ENCODE measurements at regions not wholly inside any gene's neighbourhood (a gene's known extent, or its start where the extent isn't known, plus 50 kb on each side); places are given as distances from the start of the nearest gene placed in this dataset.

DNA sequence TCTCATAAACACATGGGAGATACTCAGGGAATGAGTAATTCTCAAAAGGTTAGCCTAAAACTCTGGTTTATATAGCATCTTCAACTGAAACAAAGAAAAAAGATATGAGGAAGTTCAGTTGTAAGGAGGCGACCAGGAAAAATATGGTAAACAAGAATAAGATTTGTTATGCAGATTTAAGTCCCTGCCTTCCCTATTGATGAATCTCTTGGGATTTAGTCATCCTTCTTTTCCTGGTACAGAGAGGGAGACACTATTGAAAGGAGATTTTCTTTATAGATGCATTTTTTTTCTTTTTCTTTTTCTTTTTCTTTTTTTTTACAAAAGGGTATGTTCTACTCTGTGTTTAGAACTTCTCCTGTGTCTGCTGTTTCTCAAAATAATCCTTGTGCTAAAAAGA, 557.5 kb downstream of the DNAJB9 start:
- DNase-seq (ENCODE audit: low spot score), result no peak

GRCh38 chr7:109131141-109131540, 561.5 kb downstream of the DNAJB9 start:
- no peak for DNase-seq (ENCODE audit: low spot score)

DNA sequence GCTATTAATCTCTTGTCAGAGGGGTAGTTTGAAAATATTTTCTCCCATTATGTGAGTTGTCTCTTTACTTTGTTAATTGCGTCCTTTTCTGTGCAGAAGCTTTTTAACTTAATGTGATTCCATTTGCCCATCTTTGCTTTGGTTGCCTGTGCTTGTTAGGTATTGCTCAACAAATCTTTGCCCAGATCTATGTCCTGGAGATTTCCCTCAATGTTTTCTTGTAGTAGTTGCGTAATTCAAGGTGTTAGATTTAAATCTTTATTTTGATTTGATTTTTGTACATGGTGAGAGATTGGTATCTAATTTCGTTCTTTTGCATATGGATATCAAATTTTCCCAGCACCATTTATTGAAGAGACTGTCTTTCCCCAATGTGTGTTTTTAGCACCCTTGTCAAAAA, 567.2 kb downstream of the DNAJB9 start:
- DNase-seq (ENCODE audit: low spot score), result no peak

- DNase-seq (ENCODE audit: low spot score), result no peak
These were observed 585.1 kb downstream of the DNAJB9 start for GRCh38 chr7:109154748-109155147.

GRCh38 chr7:109158246-109158645, 588.6 kb downstream of the DNAJB9 start:
- DNase-seq (ENCODE audit: low spot score), result no peak

GRCh38 chr7:109176661-109177060, 607.0 kb downstream of the DNAJB9 start:
- no peak for DNase-seq (ENCODE audit: low spot score)

DNA sequence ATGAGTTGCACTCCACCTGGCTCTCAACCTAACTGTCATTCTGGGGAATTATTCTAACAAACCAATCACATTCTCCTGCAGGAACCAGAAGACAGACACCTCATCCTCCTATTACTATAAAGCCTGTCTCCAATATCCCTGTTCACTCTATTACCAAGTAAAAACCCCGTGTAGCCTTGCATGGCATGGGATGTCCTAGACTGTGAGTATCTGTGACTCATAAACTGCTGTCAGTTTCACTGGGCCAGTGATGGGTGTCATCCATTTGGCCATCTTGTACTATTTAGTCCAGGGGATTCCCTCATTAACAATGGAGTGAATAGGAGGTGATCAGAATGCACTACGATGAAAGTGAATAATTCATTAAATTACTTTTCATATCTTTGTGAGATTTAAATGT, 608.7 kb downstream of the DNAJB9 start:
- no peak for DNase-seq (ENCODE audit: low spot score)

DNA sequence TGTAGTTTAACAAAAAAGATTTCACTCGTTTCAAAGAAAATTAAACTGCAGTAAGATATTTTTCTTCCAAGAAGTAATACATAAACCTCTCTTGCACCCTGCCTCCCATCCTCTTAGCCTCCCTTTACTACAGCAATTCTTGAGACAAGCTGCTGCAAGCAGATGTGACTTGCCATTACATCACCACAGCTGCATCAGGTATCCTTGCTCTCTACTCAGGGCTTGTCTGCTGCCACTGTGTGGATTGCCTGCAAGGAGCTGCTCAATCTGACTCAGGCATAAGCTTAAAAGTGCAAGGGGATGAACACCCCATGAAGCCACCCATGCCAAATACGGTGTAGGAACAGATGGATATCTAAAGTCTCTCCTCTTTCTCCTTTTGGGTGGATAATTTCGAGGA, 609.9 kb downstream of the DNAJB9 start:
- DNase-seq (ENCODE audit: low spot score), result no peak

GRCh38 chr7:109190766-109191398, 621.2 kb downstream of the DNAJB9 start:
- DNase-seq (ENCODE audit: low spot score), result no peak

DNA sequence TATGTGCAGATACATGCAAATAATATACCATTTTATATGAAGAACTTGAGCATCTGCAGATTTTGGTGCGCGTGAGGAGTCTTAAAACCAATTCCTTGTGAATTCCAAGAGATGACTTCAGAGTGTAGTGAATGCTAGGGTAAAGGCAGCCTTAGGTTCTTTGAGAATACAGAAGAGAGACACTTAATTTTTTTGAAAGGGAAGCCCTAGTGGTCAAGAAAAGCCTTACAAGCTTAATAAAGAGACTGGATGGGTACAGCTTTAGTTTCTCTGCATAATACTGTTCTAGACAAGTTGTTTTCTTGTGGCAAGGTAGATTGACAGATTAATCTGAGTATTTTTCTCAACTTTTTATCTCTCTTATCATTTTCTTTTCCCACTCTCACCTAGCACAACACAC, 636.5 kb downstream of the DNAJB9 start:
- no peak for DNase-seq (ENCODE audit: low spot score)

DNA sequence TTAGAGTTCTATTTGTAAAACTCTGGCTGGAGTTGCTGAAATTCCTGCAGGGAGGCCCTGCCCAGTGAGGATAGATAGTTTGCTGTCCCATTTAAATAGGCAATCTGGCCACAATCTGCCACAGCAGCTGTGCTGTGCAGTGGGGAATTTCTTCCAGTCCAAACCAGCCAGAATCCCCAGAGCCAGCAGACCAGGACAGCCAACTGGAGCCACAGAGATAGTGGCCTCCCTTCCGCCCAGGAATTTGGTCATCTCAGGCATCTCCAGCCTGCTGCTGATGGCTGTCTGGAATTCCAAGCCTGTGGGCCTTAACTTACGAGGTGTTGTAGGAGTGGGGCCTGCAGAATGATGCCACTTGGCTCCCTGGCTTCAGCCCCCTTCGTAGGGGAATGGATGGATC, 643.4 kb downstream of the DNAJB9 start:
- no peak for DNase-seq (ENCODE audit: low spot score)

DNA sequence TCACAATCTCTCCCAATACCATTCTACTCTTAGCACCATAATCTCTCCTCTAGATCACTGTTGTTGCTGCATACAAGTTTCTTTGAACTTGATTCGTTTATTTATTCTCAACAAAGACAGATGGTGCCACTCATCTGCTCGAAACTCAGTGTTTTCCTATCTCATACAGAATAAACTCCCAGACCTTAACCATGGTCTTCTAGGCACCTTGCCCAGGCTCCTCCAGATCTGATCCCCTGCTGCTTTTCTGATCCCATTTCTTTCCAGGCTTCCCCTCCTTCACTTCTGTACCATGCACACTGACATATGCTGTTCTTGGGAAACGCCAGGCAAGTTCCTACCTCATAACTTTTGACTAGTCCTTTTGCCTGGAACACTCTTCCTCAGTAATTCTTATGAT, 645.7 kb downstream of the DNAJB9 start:
- DNase-seq (ENCODE audit: low spot score), result no peak

DNA sequence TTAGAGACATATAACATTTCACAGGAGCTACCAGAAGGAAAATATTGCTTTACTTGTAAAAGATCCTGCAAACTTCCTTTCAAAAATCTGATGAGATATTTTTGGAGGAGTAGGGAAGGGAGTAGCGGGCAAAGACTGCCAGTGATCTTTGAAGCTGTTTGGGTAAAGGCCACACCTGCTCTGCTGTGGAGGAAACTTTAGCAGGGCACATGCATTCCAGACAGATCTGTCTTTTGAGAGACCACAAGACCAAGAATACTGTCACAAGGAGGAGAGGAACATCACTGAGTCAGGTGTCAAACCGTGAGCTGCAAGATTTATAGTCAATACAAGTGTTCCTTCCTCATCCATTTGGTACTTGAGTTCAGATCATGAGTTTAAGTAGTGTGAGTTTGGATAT, 654.4 kb downstream of the DNAJB9 start:
- no peak for DNase-seq (ENCODE audit: low spot score)

GRCh38 chr7:109226699-109227098, 657.0 kb downstream of the DNAJB9 start:
- DNase-seq (ENCODE audit: low spot score), result no peak

DNA sequence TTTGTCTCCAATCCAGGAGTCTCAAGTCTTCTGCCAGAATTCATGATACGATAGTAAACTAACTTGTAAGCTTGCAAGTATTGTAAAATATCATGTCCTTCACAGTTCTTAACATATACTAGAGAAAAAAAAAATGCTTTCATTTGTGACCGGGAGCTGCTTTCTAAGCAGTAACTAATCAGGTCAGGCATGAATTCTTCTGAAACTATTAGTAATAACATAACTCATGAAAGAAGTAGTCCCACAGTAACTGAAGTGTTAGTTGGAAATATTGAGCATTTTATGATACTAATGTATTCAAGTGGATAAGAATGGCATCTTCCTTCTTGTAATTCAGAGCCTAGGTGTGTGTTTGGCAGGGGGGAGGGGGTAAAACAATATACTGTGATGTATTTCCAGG, 665.6 kb downstream of the DNAJB9 start:
- DNase-seq (ENCODE audit: low spot score), result no peak

- no peak for DNase-seq (ENCODE audit: low spot score)
These were observed 676.8 kb downstream of the DNAJB9 start for GRCh38 chr7:109246330-109247077.

DNA sequence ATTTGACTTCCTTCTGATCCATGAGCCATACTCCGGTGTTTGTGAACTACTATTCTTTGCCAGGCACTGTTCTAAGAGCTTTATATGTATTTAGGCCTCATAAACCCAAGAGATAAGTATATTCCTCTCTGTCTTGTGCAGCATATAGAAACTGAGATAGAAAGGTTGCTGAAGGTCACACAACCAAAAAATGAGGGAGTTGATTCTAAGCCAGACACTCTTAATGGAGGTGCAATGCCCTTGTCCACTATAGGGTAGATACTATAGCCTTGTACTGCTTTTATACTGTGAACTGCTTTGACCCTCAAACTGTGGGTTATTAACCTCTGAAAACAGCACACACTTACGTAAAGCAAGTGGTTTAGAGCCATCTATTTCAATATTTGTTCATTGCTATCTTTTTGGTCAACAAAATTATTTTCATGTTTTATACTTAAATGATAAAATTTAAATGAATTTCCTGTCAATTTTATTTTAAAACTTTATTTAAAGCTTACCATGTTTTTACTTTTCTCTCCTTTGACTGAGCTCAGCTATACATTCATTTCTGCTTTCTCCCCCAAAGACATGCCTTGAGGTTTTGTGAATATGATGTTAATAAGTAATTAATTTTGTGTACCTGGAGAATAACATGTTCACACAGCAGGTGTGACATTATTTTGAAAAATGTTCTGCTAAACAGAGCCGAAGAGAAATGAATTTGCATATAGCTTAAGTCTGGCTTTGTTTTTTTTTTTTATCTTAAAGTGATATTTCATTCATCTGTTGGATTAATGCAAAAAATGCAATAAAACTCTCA, 687.3 kb downstream of the DNAJB9 start:
- no peak for DNase-seq (ENCODE audit: low spot score)

DNA sequence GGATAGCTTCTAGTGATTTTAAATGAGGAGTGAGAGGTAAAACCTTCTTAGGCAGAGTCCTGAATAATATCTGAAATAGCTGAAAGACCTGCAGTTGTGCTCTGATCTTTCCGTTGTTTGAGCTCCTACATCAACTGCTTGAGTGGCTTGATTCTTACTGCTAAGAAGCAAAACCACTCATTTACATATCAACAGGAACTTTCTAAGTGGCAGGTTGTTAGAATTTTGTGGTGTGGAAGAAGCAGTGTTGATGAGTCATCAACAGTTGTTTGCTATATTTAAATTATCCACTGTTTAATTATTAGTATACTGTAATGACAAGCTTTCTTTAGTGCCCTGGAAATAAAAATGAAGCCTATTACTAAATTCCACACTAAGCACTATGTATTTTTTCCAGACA, 689.5 kb downstream of the DNAJB9 start:
- DNase-seq (ENCODE audit: low spot score), result no peak

DNA sequence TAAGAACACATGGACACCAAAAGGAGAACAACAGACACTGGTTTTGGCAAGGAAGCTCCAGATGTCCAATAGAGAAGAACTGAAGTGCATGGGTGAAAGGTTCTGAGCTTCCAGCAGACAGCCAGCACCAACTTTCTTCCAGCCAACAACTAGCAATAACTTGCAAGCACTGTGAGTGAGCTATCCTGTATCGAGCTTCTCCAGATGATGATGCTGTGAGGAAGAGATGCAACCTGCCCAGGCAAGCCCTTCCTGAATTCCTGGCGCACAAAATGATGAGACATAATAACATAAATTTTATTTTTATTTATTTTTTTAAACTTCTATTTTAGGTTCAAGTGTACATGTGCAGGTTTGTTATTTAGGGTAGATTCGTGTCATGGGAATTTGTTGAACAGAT, 692.1 kb downstream of the DNAJB9 start:
- no peak for DNase-seq (ENCODE audit: low spot score)

- no peak for DNase-seq (ENCODE audit: low spot score)
These were observed 696.9 kb downstream of the DNAJB9 start for GRCh38 chr7:109266610-109267009.

- no peak for DNase-seq (ENCODE audit: low spot score)
These were observed 706.7 kb downstream of the DNAJB9 start for GRCh38 chr7:109276348-109276747.

- no peak for DNase-seq (ENCODE audit: low spot score)
These were observed 713.1 kb downstream of the DNAJB9 start for GRCh38 chr7:109282726-109283125.

GRCh38 chr7:109284943-109285342, 715.3 kb downstream of the DNAJB9 start:
- DNase-seq (ENCODE audit: low spot score), result no peak

All from globus pallidus (tissue), 1 donor.